ENCODE measurements at regions not wholly inside any gene's neighbourhood (a gene's known extent, or its start where the extent isn't known, plus 50 kb on each side); places are given as distances from the start of the nearest gene placed in this dataset.

GRCh38 chr2:156118753-156119416, 213.6 kb downstream of the NR4A2 start:
- no peak overlapping the region for H3K56ac ChIP-seq (ENCODE audit: extremely low read depth, insufficient read depth, low read length)
- no peak overlapping the region for H3K4me2 ChIP-seq (ENCODE audit: low read depth, low read length)
- no peak overlapping the region for H3K18ac ChIP-seq (ENCODE audit: low read depth, low read length)
- H3K9me3 ChIP-seq (ENCODE audit: control insufficient read depth, insufficient read depth, low read length), result no peaks in the 10 kb centered on the region
- no peak overlapping the region for H2AFZ ChIP-seq (replicated peaks; ENCODE audit: low read length, poor library complexity)
- POLR2A ChIA-PET (ENCODE audit: unreplicated experiment), result no interaction called here
- H4K5ac ChIP-seq (ENCODE audit: low read depth, low read length), result no peak overlapping the region
- no peaks in the 10 kb centered on the region for H4K20me1 ChIP-seq (ENCODE audit: insufficient read depth, low read length)
- dilution Hi-C loops (cut with HindIII; ENCODE audit: low sequenced_read_pairs, unreplicated experiment) (no loop called here), intact Hi-C loops (cut with micrococcal nuclease) (no loop called here), in situ Hi-C loops (cut with MboI; ENCODE audit: low sequenced_read_pairs) (no loop called here)
- no peak overlapping the region for H4K91ac ChIP-seq (ENCODE audit: insufficient read depth, low read depth, low read length)
- H3K23ac ChIP-seq (ENCODE audit: low read depth, low read length), result no peak overlapping the region
- peak; percentile 93 for TF ChIP-seq MAFK (IDR thresholded peaks at IDR 0.05; ENCODE audit: low read depth, low read length)
- TF ChIP-seq CEBPB (IDR thresholded peaks at IDR 0.05; ENCODE audit: low read depth, low read length), result no peak
- H2BK20ac ChIP-seq (ENCODE audit: low read depth, low read length), result no peak overlapping the region
- H3K27ac ChIP-seq (ENCODE audit: insufficient read depth, low read length), result no peak overlapping the region
- no peaks in the 10 kb centered on the region for H3K36me3 ChIP-seq (ENCODE audit: control insufficient read depth, insufficient read depth, low read length)
- no peaks in the 10 kb centered on the region for H3K79me1 ChIP-seq (ENCODE audit: low read depth in 1 of 2, low read length in 2 of 2)
- no peak overlapping the region for H3K4ac ChIP-seq (ENCODE audit: low read depth, low read length)
- no peak overlapping the region for H2BK5ac ChIP-seq (ENCODE audit: low read depth, low read length, poor library complexity, severe bottlenecking)
- H3K9ac ChIP-seq (ENCODE audit: low read depth, low read length), result no peak overlapping the region
- no peaks in the 10 kb centered on the region for H3K4me1 ChIP-seq (ENCODE audit: control insufficient read depth, insufficient read depth, low read length)
- WGBS, 2 experiments (ENCODE audit: extremely low coverage in 2 of 2, insufficient read length in 1 of 2), result 58% methylated on average over 2 of the region's 3 CpGs; no CpG with 5 or more reads in 1 of the 2 experiments
- no peak overlapping the region for H2BK15ac ChIP-seq (ENCODE audit: low read depth, low read length)
- no peak for DNase-seq
- no peak overlapping the region for H2BK120ac ChIP-seq (ENCODE audit: low read depth, low read length)
- no peak overlapping the region for H3K4me3 ChIP-seq (ENCODE audit: insufficient read depth, low read depth, low read length)
- ATAC-seq (ENCODE audit: low read depth), result no peak
- H4K8ac ChIP-seq (ENCODE audit: low read depth in 2 of 2, low read length in 2 of 2), result no peak overlapping the region
- H3K14ac ChIP-seq (replicated peaks; ENCODE audit: low read depth, low read length), result no peak overlapping the region
- no peak overlapping the region for H2AK5ac ChIP-seq (ENCODE audit: low read depth, low read length)
- H3K27me3 ChIP-seq (ENCODE audit: control insufficient read depth, insufficient read depth, low read length), result no peaks in the 10 kb centered on the region
- BruUV-seq (replicated peaks), result no TSS peak
- CTCF ChIA-PET, result interaction anchor here (0.7 kb wide), 1 partner anchor 201 kb away, joined by 5 read pairs; no protein-coding TSS in a partner anchor
- H2AK9ac ChIP-seq (replicated peaks; ENCODE audit: low read depth, low read length, poor library complexity), result no peak overlapping the region
- H3K9me1 ChIP-seq (ENCODE audit: insufficient read depth, low read length), result no peaks in the 10 kb centered on the region

All from IMR-90 (cell line).